ENCODE measurements at regions not wholly inside any gene's neighbourhood (a gene's known extent, or its start where the extent isn't known, plus 50 kb on each side); places are given as distances from the start of the nearest gene placed in this dataset.

GRCh38 chr9:36729906-36730305 is 157.2 kb downstream of the MELK start (continued):
- no peak for TF ChIP-seq IRF1 (CRISPR knock-in tag; IDR thresholded peaks at IDR 0.05; ENCODE audit: borderline replicate concordance)

GRCh38 chr9:36730414-36730813 is 157.7 kb downstream of the MELK start:
- Histone ChIP-seq H3K4me3 (no peak overlapping the region), H3K79me2 (ENCODE audit: control insufficient read depth, insufficient read depth, low read length) (no peaks in the 10 kb centered on the region), H4K20me1 (replicated peaks; ENCODE audit: control insufficient read depth, insufficient read depth, low read length) (no peaks in the 10 kb centered on the region), H3K27ac (ENCODE audit: extremely low read depth, low read depth, low read length) (no peak overlapping the region), H3K9ac (ENCODE audit: insufficient read depth in 1 of 2, low read depth in 2 of 2, low read length in 2 of 2) (no peak overlapping the region), H2AFZ (ENCODE audit: low read depth, low read length) (no peak overlapping the region), H3K36me3 (ENCODE audit: control insufficient read depth, insufficient read depth, low read length) (no peaks in the 10 kb centered on the region), H3K27me3 (ENCODE audit: control insufficient read depth in 2 of 2, insufficient read depth in 2 of 2, low read length in 2 of 2) (peaks cover 3 to 16% of the 10 kb centered on the region in 2 experiments; a peak in 4 of 5 replicates), H3K9me1 (ENCODE audit: control insufficient read depth, insufficient read depth, low read length) (no peaks in the 10 kb centered on the region), H3K9me3 (replicated peaks; ENCODE audit: control insufficient read depth, insufficient read depth, low read depth, low read length) (no peaks in the 10 kb centered on the region), H3K4me2 (ENCODE audit: insufficient read depth, low read length) (no peak overlapping the region), H3K4me1 (replicated peaks in 1 of 2; ENCODE audit: control insufficient read depth in 2 of 2, insufficient read depth in 2 of 2, low read length in 2 of 2) (no peaks in the 10 kb centered on the region)
- no TSS peak for BruUV-seq (replicated peaks)
- intact Hi-C loops (cut with micrococcal nuclease) (no loop called here), in situ Hi-C loops (cut with MboI) (loop anchor here (25.0 kb wide), 1 partner anchor 318 kb away; the partner anchor contains the start of gene RNF38)
- CTCF ChIA-PET (ENCODE audit: low intra/inter-chr PET ratio), result interaction anchor here (2.4 kb wide), 1 partner anchor 323 kb away, joined by 11 read pairs; no protein-coding TSS in a partner anchor
- FAIRE-seq (no peak), DNase-seq (ENCODE audit: extremely low read depth in 1 of 4, low spot score in 3 of 4) (no peak), ATAC-seq (no peak)
- POLR2A ChIA-PET, result interaction anchor here (0.6 to 1.3 kb wide), 2 partner anchors 22 to 27 kb away, joined by 3 read pairs; no protein-coding TSS in a partner anchor
- 4% methylated on average over 5 of the region's 5 CpGs for WGBS (ENCODE audit: insufficient coverage, low coverage, missing lambda C conversion rate)
- TF ChIP-seq FOXP1 (CRISPR knock-in tag; IDR thresholded peaks at IDR 0.05), result no peak
- no peak for TF ChIP-seq CHD2 (IDR thresholded peaks at IDR 0.05; ENCODE audit: low read depth, low read length)
- no peak for TF ChIP-seq U2AF1 (optimal IDR thresholded peaks at IDR 0.05; ENCODE audit: low read depth, low read length)
- no peak for TF ChIP-seq ZBTB1 (CRISPR knock-in tag; IDR thresholded peaks at IDR 0.05; ENCODE audit: borderline replicate concordance, low read depth)
- no peak for TF ChIP-seq DEAF1 (CRISPR knock-in tag; IDR thresholded peaks at IDR 0.05)
- TF ChIP-seq ATF4 (CRISPR knock-in tag; IDR thresholded peaks at IDR 0.05), result no peak
- TF ChIP-seq FOXO4 (CRISPR knock-in tag; IDR thresholded peaks at IDR 0.05), result no peak

Data from K562 (cell line).